ENCODE measurements at regions not wholly inside any gene's neighbourhood (a gene's known extent, or its start where the extent isn't known, plus 50 kb on each side); places are given as distances from the start of the nearest gene placed in this dataset.
"Not testable (repeated sequence)": the region's sequence is repeated elsewhere in the genome, so short reads cannot be mapped to it uniquely, and the experiment has no call there.

GRCh38 chr2:109677835-109678580 lies 63.8 kb downstream of the SOWAHC start:
- TF ChIP-seq CTCF (conservative IDR thresholded peaks at IDR 0.05; ENCODE audit: low read length), result no peak
- Histone ChIP-seq H3K9ac (ENCODE audit: low read depth, low read length, poor library complexity, severe bottlenecking) (no peak overlapping the region), H3K4me2 (ENCODE audit: low read depth, low read length, poor library complexity, severe bottlenecking) (no peak overlapping the region), H4K20me1 (ENCODE audit: insufficient read depth, low read length, poor library complexity, severe bottlenecking) (no peaks in the 10 kb centered on the region), H3F3A (ENCODE audit: low read depth) (no peaks in the 10 kb centered on the region), H3K4me1 (ENCODE audit: insufficient read depth, low read length, poor library complexity, severe bottlenecking) (no peaks in the 10 kb centered on the region), H2AFZ (ENCODE audit: low read length) (no peak overlapping the region), H3K4me3 (ENCODE audit: low read length, poor library complexity, severe bottlenecking) (no peak overlapping the region), H3K27me3 (ENCODE audit: insufficient read depth, low read length, poor library complexity, severe bottlenecking) (no peaks in the 10 kb centered on the region), H3K79me2 (ENCODE audit: insufficient read depth, low read length) (no peaks in the 10 kb centered on the region), H3K9me2 (replicated peaks; ENCODE audit: low read depth, low read length) (no peaks in the 10 kb centered on the region), H3K36me3 (ENCODE audit: insufficient read depth, low read length) (no peaks in the 10 kb centered on the region), H3K9me3 (ENCODE audit: insufficient read depth, low read depth, low read length) (no peaks in the 10 kb centered on the region)

- H3K4me1 ChIP-seq (ENCODE audit: insufficient read depth, low read length, poor library complexity, severe bottlenecking); H4K20me1 ChIP-seq (ENCODE audit: insufficient read depth, low read length, poor library complexity, severe bottlenecking); H3K4me3 ChIP-seq (ENCODE audit: low read length, poor library complexity, severe bottlenecking); H3K9ac ChIP-seq (ENCODE audit: low read depth, low read length, poor library complexity, severe bottlenecking); H3K9me3 ChIP-seq (ENCODE audit: insufficient read depth, low read depth, low read length); H3K36me3 ChIP-seq (ENCODE audit: insufficient read depth, low read length); H3K9me2 ChIP-seq (replicated peaks; ENCODE audit: low read depth, low read length); H2AFZ ChIP-seq (ENCODE audit: low read length); H3K4me2 ChIP-seq (ENCODE audit: low read depth, low read length, poor library complexity, severe bottlenecking); H3K79me2 ChIP-seq (ENCODE audit: insufficient read depth, low read length); H3K27me3 ChIP-seq (ENCODE audit: insufficient read depth, low read length, poor library complexity, severe bottlenecking); H3F3A ChIP-seq (ENCODE audit: low read depth): not testable (repeated sequence)
Measured at GRCh38 chr2:109678724-109679201, 64.6 kb downstream of the SOWAHC start.

DNA sequence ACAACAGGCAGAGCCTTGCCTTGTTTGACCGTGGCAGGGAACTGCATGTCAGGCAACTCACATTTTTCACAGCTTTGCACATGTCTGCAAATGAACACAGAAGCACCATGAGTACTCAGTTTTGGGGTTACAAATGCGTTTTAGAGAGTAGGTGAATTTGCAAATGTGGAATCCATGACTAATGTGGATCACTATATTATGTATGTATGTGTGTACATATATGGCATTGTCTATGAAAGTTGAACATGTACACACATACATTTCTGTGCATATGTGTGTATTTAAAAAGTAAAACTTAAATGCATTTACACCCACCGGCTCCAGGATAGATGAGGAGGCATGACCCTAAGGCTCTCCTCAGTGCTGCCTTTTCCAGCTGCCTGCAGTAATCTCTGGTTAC lies 65.1 kb downstream of the SOWAHC start:
- TF ChIP-seq EZH2phosphoT487 (IDR thresholded peaks at IDR 0.05; ENCODE audit: borderline replicate concordance) (no peak), CTCF (conservative IDR thresholded peaks at IDR 0.05; ENCODE audit: low read length) (no peak)

GRCh38 chr2:109679626-109680025 lies 65.5 kb downstream of the SOWAHC start:
- H3K9me3 ChIP-seq (ENCODE audit: insufficient read depth, low read depth, low read length), result no peaks in the 10 kb centered on the region
- no peaks in the 10 kb centered on the region for H3K79me2 ChIP-seq (ENCODE audit: insufficient read depth, low read length)
- no peaks in the 10 kb centered on the region for H3K4me1 ChIP-seq (ENCODE audit: insufficient read depth, low read length, poor library complexity, severe bottlenecking)
- H3K36me3 ChIP-seq (ENCODE audit: insufficient read depth, low read length), result no peaks in the 10 kb centered on the region
- H3F3A ChIP-seq (ENCODE audit: low read depth), result no peaks in the 10 kb centered on the region
- H3K9me2 ChIP-seq (replicated peaks; ENCODE audit: low read depth, low read length), result no peaks in the 10 kb centered on the region
- TF ChIP-seq EZH2phosphoT487 (IDR thresholded peaks at IDR 0.05; ENCODE audit: borderline replicate concordance), result no peak
- TF ChIP-seq CTCF (conservative IDR thresholded peaks at IDR 0.05; ENCODE audit: low read length), result no peak
- H3K9ac ChIP-seq (ENCODE audit: low read depth, low read length, poor library complexity, severe bottlenecking), result no peak overlapping the region
- no peaks in the 10 kb centered on the region for H4K20me1 ChIP-seq (ENCODE audit: insufficient read depth, low read length, poor library complexity, severe bottlenecking)
- H2AFZ ChIP-seq (ENCODE audit: low read length), result no peak overlapping the region
- no peak overlapping the region for H3K4me2 ChIP-seq (ENCODE audit: low read depth, low read length, poor library complexity, severe bottlenecking)
- no peak overlapping the region for H3K4me3 ChIP-seq (ENCODE audit: low read length, poor library complexity, severe bottlenecking)
- H3K27me3 ChIP-seq (ENCODE audit: insufficient read depth, low read length, poor library complexity, severe bottlenecking), result no peaks in the 10 kb centered on the region

More for the DNA sequence above, 65.1 kb downstream of the SOWAHC start:
- H4K20me1 ChIP-seq (ENCODE audit: insufficient read depth, low read length, poor library complexity, severe bottlenecking), result no peaks in the 10 kb centered on the region
- no peaks in the 10 kb centered on the region for H3F3A ChIP-seq (ENCODE audit: low read depth)
- H3K4me1 ChIP-seq (ENCODE audit: insufficient read depth, low read length, poor library complexity, severe bottlenecking), result no peaks in the 10 kb centered on the region
- H3K9me2 ChIP-seq (replicated peaks; ENCODE audit: low read depth, low read length), result no peaks in the 10 kb centered on the region
- no peaks in the 10 kb centered on the region for H3K79me2 ChIP-seq (ENCODE audit: insufficient read depth, low read length)
- H2AFZ ChIP-seq (ENCODE audit: low read length), result no peak overlapping the region
- no peak overlapping the region for H3K9ac ChIP-seq (ENCODE audit: low read depth, low read length, poor library complexity, severe bottlenecking)
- H3K36me3 ChIP-seq (ENCODE audit: insufficient read depth, low read length), result no peaks in the 10 kb centered on the region
- H3K27me3 ChIP-seq (ENCODE audit: insufficient read depth, low read length, poor library complexity, severe bottlenecking), result no peaks in the 10 kb centered on the region
- H3K9me3 ChIP-seq (ENCODE audit: insufficient read depth, low read depth, low read length), result no peaks in the 10 kb centered on the region
- no peak overlapping the region for H3K4me3 ChIP-seq (ENCODE audit: low read length, poor library complexity, severe bottlenecking)
- no peak overlapping the region for H3K4me2 ChIP-seq (ENCODE audit: low read depth, low read length, poor library complexity, severe bottlenecking)

All from Loucy (cell line).